Dedifferentiated amniotic fluid mesenchymal stem cell (primary cell): ENCODE measurements at regions not wholly inside any gene's neighbourhood (a gene's known extent, or its start where the extent isn't known, plus 50 kb on each side); places are given as distances from the start of the nearest gene placed in this dataset.

Experiments used
- DNase-seq: peaks from one replicate; pipeline ENCODE4 v3.0.0-alpha.2; 2016; ENCODE audit errors: extremely low spot score

- DNase-seq, result no peak
These were observed 1237.3 kb upstream of the C9orf72 start for GRCh38 chr9:28810388-28811075.

GRCh38 chr9:28820741-28821140 lies 1247.5 kb upstream of the C9orf72 start:
- no peak for DNase-seq

DNA sequence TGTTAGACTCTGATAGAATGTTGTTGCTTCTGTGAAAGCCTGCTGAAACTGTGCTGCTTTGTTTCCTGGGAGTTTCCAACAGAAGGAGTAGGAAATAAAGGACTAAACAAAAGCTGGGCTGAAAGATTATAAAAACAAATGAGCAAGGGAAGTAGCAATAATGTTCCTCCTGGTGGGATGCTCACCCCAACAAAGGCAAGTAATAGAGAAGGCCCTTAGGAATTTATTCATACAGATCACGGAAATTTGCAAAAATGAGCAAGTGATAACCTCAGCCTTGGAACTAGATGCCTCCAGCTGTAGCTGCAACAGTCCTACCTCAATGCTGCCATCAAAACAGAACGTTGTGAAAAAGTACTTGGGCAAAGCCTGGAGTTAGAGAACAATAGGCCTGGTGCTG lies 1248.0 kb upstream of the C9orf72 start:
- no peak for DNase-seq

- no peak for DNase-seq
These were observed 1251.2 kb upstream of the C9orf72 start for GRCh38 chr9:28824432-28824963.

- no peak for DNase-seq
These were observed 1259.0 kb upstream of the C9orf72 start for GRCh38 chr9:28832168-28832770.

- DNase-seq, result no peak
These were observed 1260.9 kb upstream of the C9orf72 start for GRCh38 chr9:28834156-28834555.

- DNase-seq, result no peak
These were observed 1266.6 kb upstream of the C9orf72 start for GRCh38 chr9:28839778-28840430.

DNA sequence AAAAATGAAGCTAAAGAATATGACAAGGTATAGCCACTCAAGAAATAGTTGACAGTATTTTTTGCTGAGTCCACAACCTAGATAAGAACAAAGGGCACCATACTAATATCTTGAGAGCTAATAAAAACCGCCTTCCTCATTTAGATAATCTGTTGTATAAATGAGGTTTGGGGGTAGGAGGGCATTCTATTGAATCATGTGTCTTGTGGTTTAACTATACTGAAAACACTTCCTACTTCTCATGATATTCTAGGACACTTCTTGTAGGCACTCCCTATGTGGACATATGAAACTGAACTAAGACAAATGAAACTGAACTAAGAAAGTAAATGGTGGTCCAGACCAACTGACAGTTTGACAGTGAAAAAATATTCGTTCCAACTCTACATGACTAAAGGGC lies 1268.5 kb upstream of the C9orf72 start:
- DNase-seq, result no peak

GRCh38 chr9:28847331-28847730 lies 1274.0 kb upstream of the C9orf72 start:
- no peak for DNase-seq

GRCh38 chr9:28848671-28849070 lies 1275.4 kb upstream of the C9orf72 start:
- no peak for DNase-seq

GRCh38 chr9:28853477-28853876 lies 1280.2 kb upstream of the C9orf72 start:
- no peak for DNase-seq

- DNase-seq, result no peak
These were observed 1293.7 kb upstream of the C9orf72 start for GRCh38 chr9:28866951-28867350.

GRCh38 chr9:28868228-28868990 lies 1295.1 kb upstream of the C9orf72 start:
- DNase-seq, result no peak

DNA sequence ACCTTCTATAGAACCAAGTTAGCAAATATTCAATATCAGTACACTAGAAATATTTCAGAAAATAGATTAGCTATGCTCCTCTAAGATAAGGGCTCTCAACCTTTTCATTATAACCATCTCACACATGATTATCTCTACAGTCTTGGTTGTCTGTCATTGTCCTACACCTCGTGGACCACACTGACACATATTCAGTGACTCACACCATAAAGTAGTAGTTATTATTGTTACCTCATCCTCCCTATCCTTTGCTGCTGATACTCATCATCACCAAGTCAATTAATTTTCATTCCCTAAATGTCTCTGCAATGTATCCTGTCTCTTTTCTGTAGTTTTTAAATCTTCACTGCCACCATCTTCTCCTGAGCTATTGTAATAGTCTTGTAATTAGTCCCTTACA lies 1309.2 kb upstream of the C9orf72 start:
- DNase-seq, result no peak

DNA sequence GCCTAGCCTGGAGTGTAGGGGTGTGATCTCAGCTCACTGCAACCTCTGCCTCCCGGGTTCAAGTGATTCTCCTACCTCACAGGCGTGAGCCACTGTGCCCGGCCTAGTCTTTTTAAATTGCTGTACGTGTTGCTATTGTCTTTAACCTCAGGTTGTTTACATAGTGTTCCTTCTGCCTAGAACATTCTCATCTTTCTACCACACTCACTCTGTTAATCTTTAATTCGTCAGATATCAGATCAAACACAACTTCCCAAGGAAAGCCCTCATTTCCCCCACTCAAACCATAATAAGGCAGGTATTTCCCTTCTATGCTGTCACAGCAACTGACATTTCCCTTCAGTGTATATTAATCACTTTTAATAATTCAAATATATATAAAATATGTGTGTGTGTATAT lies 1310.0 kb upstream of the C9orf72 start:
- DNase-seq, result no peak

- DNase-seq, result no peak
These were observed 1314.1 kb upstream of the C9orf72 start for GRCh38 chr9:28887188-28887884.

- no peak for DNase-seq
These were observed 1315.5 kb upstream of the C9orf72 start for GRCh38 chr9:28888806-28889205.

DNA sequence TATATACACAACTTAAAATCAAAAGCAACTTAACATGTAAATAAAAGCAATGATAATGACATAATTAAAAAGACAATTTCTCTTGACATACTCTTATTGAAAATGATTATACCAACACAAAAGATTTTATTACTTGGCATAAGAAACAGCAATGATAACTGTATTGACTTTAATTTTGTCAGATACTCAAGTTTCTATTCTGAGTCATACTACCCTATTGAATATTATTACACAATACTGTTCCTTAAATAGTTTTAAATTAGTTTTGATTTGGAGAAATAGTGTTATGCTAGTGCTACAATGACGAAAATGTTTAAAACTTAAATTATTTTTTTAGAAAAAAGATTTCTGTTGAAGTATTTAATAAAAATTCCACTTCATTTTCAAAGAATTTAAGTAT lies 1319.3 kb upstream of the C9orf72 start:
- DNase-seq, result no peak

- DNase-seq, result no peak
These were observed 1326.0 kb upstream of the C9orf72 start for GRCh38 chr9:28899267-28899666.

DNA sequence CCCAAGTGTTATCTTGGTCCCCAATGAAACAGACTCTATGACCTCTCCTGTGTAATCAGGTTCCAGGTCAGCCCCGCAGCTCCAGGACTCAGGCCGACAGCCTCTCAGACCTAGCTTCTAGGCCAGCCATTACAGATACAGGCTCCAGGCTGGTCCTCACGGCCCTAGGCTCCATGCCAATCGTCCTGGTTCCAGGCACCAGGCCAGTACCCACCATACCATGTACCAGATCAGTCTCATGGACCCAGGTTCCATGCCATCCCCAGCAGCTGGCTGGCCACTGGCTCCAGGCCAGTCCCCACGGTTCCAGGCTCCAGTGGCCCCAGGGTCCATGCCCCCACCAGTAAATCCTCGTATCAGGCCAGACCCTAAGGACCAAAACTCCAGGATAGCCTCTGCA lies 1326.6 kb upstream of the C9orf72 start:
- no peak for DNase-seq

- no peak for DNase-seq
These were observed 1327.1 kb upstream of the C9orf72 start for GRCh38 chr9:28900406-28900805.

DNA sequence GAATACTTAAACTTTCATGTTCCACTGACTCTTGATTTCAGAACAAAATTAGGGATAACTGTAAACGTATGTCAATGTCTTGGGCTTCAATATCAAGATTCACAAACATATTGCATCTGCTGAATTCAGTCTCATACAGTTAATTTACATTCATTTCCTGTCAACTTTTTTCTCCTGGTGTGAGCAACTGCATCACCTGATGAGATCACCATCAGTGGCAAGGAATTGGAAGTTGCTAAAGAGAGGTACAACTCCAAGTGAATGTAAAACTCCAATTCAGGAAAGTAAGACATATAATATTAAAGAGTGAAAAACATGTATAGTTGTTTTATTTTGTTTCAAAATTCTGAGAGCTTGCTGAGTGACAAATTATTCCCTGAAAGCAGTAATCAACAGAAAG lies 1336.2 kb upstream of the C9orf72 start:
- no peak for DNase-seq
